Vagina (tissue), 2 donors: ENCODE measurements at regions not wholly inside any gene's neighbourhood (a gene's known extent, or its start where the extent isn't known, plus 50 kb on each side); places are given as distances from the start of the nearest gene placed in this dataset.

Experiments used
- DNase-seq, 2 donors: peaks; one replicate each; pipeline ENCODE4 v3.0.0-alpha.2; 2017; ENCODE audit errors: extremely low spot score in 2 of 2
- H3K27ac ChIP-seq: fragments of 200-600 bp; sonication (generic); one replicate; pipeline ENCODE4 v1.5.1; 2019
- H3K27me3 ChIP-seq: fragments of 200-600 bp; sonication (generic); one replicate; pipeline ENCODE4 v1.5.1; 2019
- H3K36me3 ChIP-seq, 2 donors: fragments of 200-600 bp; sonication (generic); one replicate each; pipeline ENCODE4 v1.5.1; 2017 to 2019
- H3K4me1 ChIP-seq: fragments of 200-600 bp; sonication (generic); one replicate; pipeline ENCODE4 v1.5.1; 2019
- H3K4me3 ChIP-seq, 2 donors: fragments of 200-600 bp; sonication (generic); 1 replicate in 1 of 2; 2 replicates in 1 of 2; pipeline ENCODE4 v1.5.1; 2016 to 2019
- H3K9me3 ChIP-seq: fragments of 200-600 bp; sonication (generic); one replicate; pipeline ENCODE4 v1.5.1; 2019
- POLR2A ChIP-seq, 2 donors: fragments of 450-650 bp; IDR thresholded peaks; one replicate each; pipeline ENCODE4 v1.6.1; 2017; ENCODE audit warnings: antibody characterized with exemption in 2 of 2, mild to moderate bottlenecking in 2 of 2, moderate library complexity in 2 of 2
- POLR2AphosphoS5 ChIP-seq, 2 donors: sonication (generic); formaldehyde crosslinking; IDR thresholded peaks; one replicate each; pipeline ENCODE4 v1.9.0; 2017; ENCODE audit warnings: antibody characterized with exemption in 2 of 2, mild to moderate bottlenecking in 2 of 2, low read depth in 1 of 2; ENCODE audit not compliant: insufficient read depth in 1 of 2
- intact Hi-C: fragments of 100-400 bp; cut with DNase I; formaldehyde crosslinking; loops from one replicate; pipeline ENCODE4 v1.15.1; 2023
- TF ChIP-seq, protein P1 (sequence below), 3 experiments: fragments of 450-650 bp in 2 of 3; fragments of 200-600 bp in 1 of 3; sonication (generic) in 1 of 3; IDR thresholded peaks; one replicate each; pipeline ENCODE4 v1.5.1; 2017 to 2019; ENCODE audit warnings: antibody characterized with exemption in 3 of 3, mild to moderate bottlenecking in 2 of 3, moderate library complexity in 2 of 3

DNA sequence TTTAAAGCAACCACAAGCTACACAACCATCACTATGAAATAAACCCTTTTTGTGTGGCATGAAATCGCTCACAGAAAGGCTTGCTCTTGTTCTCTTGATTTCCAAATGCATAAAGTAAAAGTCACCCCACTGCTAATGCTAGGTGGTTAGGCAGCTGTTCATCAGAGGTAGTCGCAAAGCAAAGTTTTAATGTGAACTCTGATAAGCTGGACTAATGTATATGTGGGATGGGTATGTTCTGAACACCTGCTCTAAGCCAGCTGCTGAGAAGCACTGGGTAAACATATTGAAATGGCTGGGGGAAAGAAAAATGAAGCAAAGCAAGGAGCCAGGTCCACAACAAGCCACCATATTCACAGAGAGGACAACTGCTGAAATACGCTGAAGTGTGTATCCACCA lies 142.3 kb downstream of the KLF12 start:
- TF ChIP-seq, protein P1, sequence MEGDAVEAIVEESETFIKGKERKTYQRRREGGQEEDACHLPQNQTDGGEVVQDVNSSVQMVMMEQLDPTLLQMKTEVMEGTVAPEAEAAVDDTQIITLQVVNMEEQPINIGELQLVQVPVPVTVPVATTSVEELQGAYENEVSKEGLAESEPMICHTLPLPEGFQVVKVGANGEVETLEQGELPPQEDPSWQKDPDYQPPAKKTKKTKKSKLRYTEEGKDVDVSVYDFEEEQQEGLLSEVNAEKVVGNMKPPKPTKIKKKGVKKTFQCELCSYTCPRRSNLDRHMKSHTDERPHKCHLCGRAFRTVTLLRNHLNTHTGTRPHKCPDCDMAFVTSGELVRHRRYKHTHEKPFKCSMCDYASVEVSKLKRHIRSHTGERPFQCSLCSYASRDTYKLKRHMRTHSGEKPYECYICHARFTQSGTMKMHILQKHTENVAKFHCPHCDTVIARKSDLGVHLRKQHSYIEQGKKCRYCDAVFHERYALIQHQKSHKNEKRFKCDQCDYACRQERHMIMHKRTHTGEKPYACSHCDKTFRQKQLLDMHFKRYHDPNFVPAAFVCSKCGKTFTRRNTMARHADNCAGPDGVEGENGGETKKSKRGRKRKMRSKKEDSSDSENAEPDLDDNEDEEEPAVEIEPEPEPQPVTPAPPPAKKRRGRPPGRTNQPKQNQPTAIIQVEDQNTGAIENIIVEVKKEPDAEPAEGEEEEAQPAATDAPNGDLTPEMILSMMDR (IDR thresholded peaks at IDR 0.05) = no peak
- TF ChIP-seq POLR2AphosphoS5 (IDR thresholded peaks at IDR 0.05; ENCODE audit: insufficient read depth in 1 of 2, low read depth in 1 of 2) (no peak), POLR2A (IDR thresholded peaks at IDR 0.05) (no peak)
- H3K4me1 ChIP-seq = no peaks in the 10 kb centered on the region
- intact Hi-C loops = no loop called here

DNA sequence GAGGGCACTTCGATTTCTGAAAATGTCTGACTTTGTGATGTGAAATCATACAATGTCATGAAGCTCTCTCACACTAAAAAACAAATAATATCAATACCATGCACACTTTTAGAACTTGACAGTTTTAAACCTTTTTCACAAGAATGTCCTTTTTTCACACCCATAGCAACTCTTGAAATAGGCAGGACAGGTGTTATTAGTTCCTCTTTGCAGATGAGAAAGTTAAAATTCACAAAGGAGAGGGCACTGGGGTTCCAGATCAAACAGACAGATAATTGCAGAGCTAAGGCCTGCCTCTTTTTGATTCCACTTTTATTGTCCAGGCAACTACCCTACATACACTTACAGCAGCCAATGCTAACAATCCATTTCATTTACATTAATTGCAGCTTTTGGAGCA lies 142.8 kb downstream of the KLF12 start:
- H3K27me3 ChIP-seq = no peaks in the 10 kb centered on the region
- H3K9me3 ChIP-seq = no peaks in the 10 kb centered on the region
- H3K4me1 ChIP-seq = no peaks in the 10 kb centered on the region
- no peak for TF ChIP-seq POLR2AphosphoS5 (IDR thresholded peaks at IDR 0.05; ENCODE audit: insufficient read depth in 1 of 2, low read depth in 1 of 2)
- TF ChIP-seq POLR2A (IDR thresholded peaks at IDR 0.05) = no peak
- TF ChIP-seq, protein P1 (IDR thresholded peaks at IDR 0.05) = no peak
- intact Hi-C loops = no loop called here
- H3K36me3 ChIP-seq = no peaks in the 10 kb centered on the region
- no peak overlapping the region for H3K4me3 ChIP-seq
- DNase-seq = no peak
- no peak overlapping the region for H3K27ac ChIP-seq

More for the DNA sequence above, 142.3 kb downstream of the KLF12 start:
- Histone ChIP-seq H3K36me3 (no peaks in the 10 kb centered on the region), H3K4me3 (no peak overlapping the region), H3K9me3 (no peaks in the 10 kb centered on the region), H3K27me3 (no peaks in the 10 kb centered on the region), H3K27ac (no peak overlapping the region)
- no peak for DNase-seq

DNA sequence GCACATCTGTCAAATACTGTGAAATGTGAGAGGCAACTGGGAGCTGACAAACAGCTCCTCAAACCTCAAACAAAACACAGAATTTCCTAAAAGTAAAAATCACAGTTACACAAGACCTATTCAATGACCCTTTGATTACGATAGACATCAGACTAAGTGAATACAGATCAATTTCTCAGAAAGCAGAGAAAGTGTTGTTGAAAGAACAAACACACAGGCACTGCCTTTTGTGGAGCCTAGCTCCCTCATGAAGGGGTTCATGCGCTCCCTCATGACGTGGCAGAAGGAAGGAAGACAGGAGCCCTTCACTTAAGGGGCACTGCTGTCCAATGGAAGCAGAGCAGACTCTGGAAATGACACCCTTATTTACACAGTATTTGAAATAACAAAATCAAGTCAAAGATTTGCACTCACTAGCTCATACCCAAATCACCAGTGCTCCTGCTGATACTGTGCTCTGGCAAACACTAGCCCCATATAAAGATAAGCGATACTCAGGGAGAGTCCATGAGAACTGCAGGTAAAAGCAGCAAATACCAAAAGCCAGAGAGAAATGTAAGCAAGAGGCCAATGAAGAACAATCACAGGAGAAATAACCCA lies 144.9 kb downstream of the KLF12 start:
- no peak for DNase-seq
- H3K27me3 ChIP-seq = no peaks in the 10 kb centered on the region
- intact Hi-C loops = no loop called here
- no peak for TF ChIP-seq POLR2A (IDR thresholded peaks at IDR 0.05)
- no peak for TF ChIP-seq POLR2AphosphoS5 (IDR thresholded peaks at IDR 0.05; ENCODE audit: insufficient read depth in 1 of 2, low read depth in 1 of 2)
- TF ChIP-seq, protein P1 (IDR thresholded peaks at IDR 0.05) = no peak
- H3K9me3 ChIP-seq = no peaks in the 10 kb centered on the region
- H3K4me3 ChIP-seq = no peak overlapping the region
- H3K27ac ChIP-seq = no peak overlapping the region
- no peaks in the 10 kb centered on the region for H3K36me3 ChIP-seq
- H3K4me1 ChIP-seq = no peaks in the 10 kb centered on the region

DNA sequence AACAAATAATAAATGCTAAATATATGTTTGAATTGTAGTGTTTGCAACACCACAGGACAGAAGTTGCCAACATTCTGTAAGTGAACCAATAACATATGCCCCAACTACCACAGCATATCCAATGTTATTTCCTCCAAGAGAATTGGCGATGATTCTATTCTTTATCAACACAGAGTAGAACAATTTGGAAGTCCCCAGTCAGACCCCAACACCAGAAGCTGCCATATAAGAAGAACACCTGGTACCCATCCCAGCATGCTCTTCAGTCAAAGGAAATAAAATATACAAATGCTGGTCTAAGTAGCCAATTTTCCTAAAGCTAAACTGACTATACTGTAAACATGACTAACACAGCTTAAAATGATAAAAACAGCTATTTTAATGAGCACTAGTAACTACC lies 145.7 kb downstream of the KLF12 start:
- no peaks in the 10 kb centered on the region for H3K9me3 ChIP-seq
- TF ChIP-seq POLR2A (IDR thresholded peaks at IDR 0.05) (no peak), POLR2AphosphoS5 (IDR thresholded peaks at IDR 0.05; ENCODE audit: insufficient read depth in 1 of 2, low read depth in 1 of 2) (no peak)
- TF ChIP-seq, protein P1 (IDR thresholded peaks at IDR 0.05) = no peak
- H3K27ac ChIP-seq = no peak overlapping the region
- no peaks in the 10 kb centered on the region for H3K4me1 ChIP-seq
- no peaks in the 10 kb centered on the region for H3K36me3 ChIP-seq
- DNase-seq = no peak
- intact Hi-C loops = no loop called here
- no peak overlapping the region for H3K4me3 ChIP-seq
- no peaks in the 10 kb centered on the region for H3K27me3 ChIP-seq

DNA sequence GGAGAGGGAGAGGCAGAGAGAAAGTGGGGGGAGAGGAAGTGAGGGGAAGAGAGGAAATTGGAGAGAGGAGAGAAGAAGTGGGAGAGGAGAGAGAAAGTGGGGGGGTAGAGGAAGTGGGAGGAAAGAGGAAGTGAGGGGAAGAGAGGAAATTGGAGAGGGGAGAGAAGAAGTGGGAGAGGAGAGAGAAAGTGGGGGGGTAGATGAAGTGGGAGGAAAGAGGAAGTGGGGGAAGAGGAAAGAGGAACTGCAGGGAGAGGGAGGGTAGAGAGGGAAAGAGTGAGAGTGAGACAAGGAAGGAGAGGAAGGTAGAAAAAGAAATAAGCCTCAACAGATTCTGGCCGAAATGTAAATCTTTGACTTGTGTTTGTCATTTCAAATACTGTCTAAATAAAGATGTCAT lies 146.6 kb downstream of the KLF12 start:
- no peaks in the 10 kb centered on the region for H3K4me1 ChIP-seq
- TF ChIP-seq POLR2AphosphoS5 (IDR thresholded peaks at IDR 0.05; ENCODE audit: insufficient read depth in 1 of 2, low read depth in 1 of 2) (no peak), POLR2A (IDR thresholded peaks at IDR 0.05) (no peak)
- TF ChIP-seq, protein P1 (IDR thresholded peaks at IDR 0.05) = no peak
- no peaks in the 10 kb centered on the region for H3K36me3 ChIP-seq
- no peaks in the 10 kb centered on the region for H3K27me3 ChIP-seq
- no peak overlapping the region for H3K27ac ChIP-seq
- no peak overlapping the region for H3K4me3 ChIP-seq
- intact Hi-C loops = no loop called here
- no peak for DNase-seq
- H3K9me3 ChIP-seq = no peaks in the 10 kb centered on the region
